ENCODE measurements at regions not wholly inside any gene's neighbourhood (a gene's known extent, or its start where the extent isn't known, plus 50 kb on each side); places are given as distances from the start of the nearest gene placed in this dataset.
A peak's percentile ranks its signal among the peaks of the same experiment; 100 is the strongest.

GRCh38 chr5:138647261-138647788, 72.1 kb upstream of the HSPA9 start:
- H2AFZ ChIP-seq (ENCODE audit: low read depth, low read length), result no peak overlapping the region
- H3K36me3 Mint-ChIP-seq (ENCODE audit: low read depth, unreplicated experiment), result no peaks in the 10 kb centered on the region
- TF ChIP-seq, protein P1, sequence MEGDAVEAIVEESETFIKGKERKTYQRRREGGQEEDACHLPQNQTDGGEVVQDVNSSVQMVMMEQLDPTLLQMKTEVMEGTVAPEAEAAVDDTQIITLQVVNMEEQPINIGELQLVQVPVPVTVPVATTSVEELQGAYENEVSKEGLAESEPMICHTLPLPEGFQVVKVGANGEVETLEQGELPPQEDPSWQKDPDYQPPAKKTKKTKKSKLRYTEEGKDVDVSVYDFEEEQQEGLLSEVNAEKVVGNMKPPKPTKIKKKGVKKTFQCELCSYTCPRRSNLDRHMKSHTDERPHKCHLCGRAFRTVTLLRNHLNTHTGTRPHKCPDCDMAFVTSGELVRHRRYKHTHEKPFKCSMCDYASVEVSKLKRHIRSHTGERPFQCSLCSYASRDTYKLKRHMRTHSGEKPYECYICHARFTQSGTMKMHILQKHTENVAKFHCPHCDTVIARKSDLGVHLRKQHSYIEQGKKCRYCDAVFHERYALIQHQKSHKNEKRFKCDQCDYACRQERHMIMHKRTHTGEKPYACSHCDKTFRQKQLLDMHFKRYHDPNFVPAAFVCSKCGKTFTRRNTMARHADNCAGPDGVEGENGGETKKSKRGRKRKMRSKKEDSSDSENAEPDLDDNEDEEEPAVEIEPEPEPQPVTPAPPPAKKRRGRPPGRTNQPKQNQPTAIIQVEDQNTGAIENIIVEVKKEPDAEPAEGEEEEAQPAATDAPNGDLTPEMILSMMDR (IDR thresholded peaks at IDR 0.05; ENCODE audit: insufficient read depth, low read depth, low read length), result no peak
- no peak for TF ChIP-seq EZH2 (IDR thresholded peaks at IDR 0.05; ENCODE audit: insufficient read depth, low read length)
- H3K27me3 Mint-ChIP-seq (ENCODE audit: low read depth, unreplicated experiment), result peaks cover 73% of the 10 kb centered on the region
- FAIRE-seq (no peak), DNase-seq (ENCODE audit: low read depth) (peak; percentile 50)
- H3K4me1 Mint-ChIP-seq (ENCODE audit: low read depth, unreplicated experiment), result peaks cover 4% of the 10 kb centered on the region
- no peak overlapping the region for H3K27ac Mint-ChIP-seq (ENCODE audit: unreplicated experiment)
- no peaks in the 10 kb centered on the region for H3K79me2 ChIP-seq (ENCODE audit: insufficient read depth, low read length)
- no peak overlapping the region for H3K4me3 ChIP-seq (ENCODE audit: insufficient read depth, low read depth, low read length)
- no peaks in the 10 kb centered on the region for H4K20me1 ChIP-seq (ENCODE audit: insufficient read depth, low read length)
- H3K27ac ChIP-seq (ENCODE audit: low read depth, low read length), result no peak overlapping the region
- peaks cover 5% of the 10 kb centered on the region for H3K4me1 ChIP-seq (ENCODE audit: insufficient read depth, low read length)
- peak overlapping the region; percentile 34 for H3K4me3 Mint-ChIP-seq (ENCODE audit: unreplicated experiment)
- H3K9ac ChIP-seq (ENCODE audit: low read length), result no peak overlapping the region
- H3K27me3 ChIP-seq (ENCODE audit: insufficient read depth, low read length), result peaks cover 26% of the 10 kb centered on the region
- no peaks in the 10 kb centered on the region for H3K9me3 ChIP-seq (ENCODE audit: insufficient read depth, low read depth, low read length)
- peaks cover 3% of the 10 kb centered on the region for H3K9me3 Mint-ChIP-seq (ENCODE audit: unreplicated experiment)
- peak overlapping the region; percentile 23 for H3K4me2 ChIP-seq (ENCODE audit: low read length)
- H3K36me3 ChIP-seq (ENCODE audit: insufficient read depth, low read length), result no peaks in the 10 kb centered on the region

DNA sequence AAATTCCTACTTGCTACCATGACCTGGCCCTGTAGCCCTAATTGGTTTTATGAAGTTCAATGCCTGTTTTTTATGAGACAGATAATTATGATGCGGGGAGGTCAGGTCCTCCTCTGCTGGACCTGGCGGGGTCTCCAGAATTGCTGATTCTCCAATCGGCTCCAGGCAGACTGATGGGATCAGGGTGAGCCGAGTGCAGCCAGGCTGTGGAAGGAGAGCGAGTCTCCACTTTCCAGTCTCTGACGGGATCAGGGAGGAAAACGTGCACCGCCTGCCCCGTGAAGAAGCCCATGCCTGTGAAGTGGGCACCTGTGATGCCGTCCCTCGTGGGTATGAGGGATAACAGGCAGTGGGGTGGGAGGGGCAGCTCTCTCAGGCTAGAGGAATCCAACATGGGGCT, 71.5 kb upstream of the HSPA9 start:
- peaks cover 71% of the 10 kb centered on the region for H3K27me3 Mint-ChIP-seq (ENCODE audit: low read depth, unreplicated experiment)
- no peak for FAIRE-seq
- Histone ChIP-seq H2AFZ (ENCODE audit: low read depth, low read length) (no peak overlapping the region), H4K20me1 (ENCODE audit: insufficient read depth, low read length) (no peaks in the 10 kb centered on the region), H3K36me3 (ENCODE audit: insufficient read depth, low read length) (no peaks in the 10 kb centered on the region), H3K4me2 (ENCODE audit: low read length) (no peak overlapping the region), H3K79me2 (ENCODE audit: insufficient read depth, low read length) (no peaks in the 10 kb centered on the region), H3K9me3 (ENCODE audit: insufficient read depth, low read depth, low read length) (no peaks in the 10 kb centered on the region), H3K4me1 (ENCODE audit: insufficient read depth, low read length) (peaks cover 5% of the 10 kb centered on the region), H3K27me3 (ENCODE audit: insufficient read depth, low read length) (peaks cover 23% of the 10 kb centered on the region), H3K4me3 (ENCODE audit: insufficient read depth, low read depth, low read length) (no peak overlapping the region), H3K27ac (ENCODE audit: low read depth, low read length) (no peak overlapping the region), H3K9ac (ENCODE audit: low read length) (no peak overlapping the region)
- H3K27ac Mint-ChIP-seq (ENCODE audit: unreplicated experiment), result no peak overlapping the region
- TF ChIP-seq EZH2 (IDR thresholded peaks at IDR 0.05; ENCODE audit: insufficient read depth, low read length), result no peak
- TF ChIP-seq, protein P1 (IDR thresholded peaks at IDR 0.05; ENCODE audit: insufficient read depth, low read depth, low read length), result no peak
- H3K4me1 Mint-ChIP-seq (ENCODE audit: low read depth, unreplicated experiment), result peaks cover 4% of the 10 kb centered on the region
- no peaks in the 10 kb centered on the region for H3K36me3 Mint-ChIP-seq (ENCODE audit: low read depth, unreplicated experiment)
- DNase-seq (ENCODE audit: low read depth), result no peak
- peaks cover 2% of the 10 kb centered on the region for H3K9me3 Mint-ChIP-seq (ENCODE audit: unreplicated experiment)
- H3K4me3 Mint-ChIP-seq (ENCODE audit: unreplicated experiment), result no peak overlapping the region

GRCh38 chr5:138645778-138646575, 70.8 kb upstream of the HSPA9 start:
- Histone ChIP-seq H3K27me3 (ENCODE audit: insufficient read depth, low read length) (peaks cover 22% of the 10 kb centered on the region), H3K9ac (ENCODE audit: low read length) (no peak overlapping the region), H3K4me3 (ENCODE audit: insufficient read depth, low read depth, low read length) (no peak overlapping the region), H2AFZ (ENCODE audit: low read depth, low read length) (no peak overlapping the region), H3K4me2 (ENCODE audit: low read length) (no peak overlapping the region), H4K20me1 (ENCODE audit: insufficient read depth, low read length) (no peaks in the 10 kb centered on the region), H3K36me3 (ENCODE audit: insufficient read depth, low read length) (no peaks in the 10 kb centered on the region), H3K9me3 (ENCODE audit: insufficient read depth, low read depth, low read length) (no peaks in the 10 kb centered on the region), H3K79me2 (ENCODE audit: insufficient read depth, low read length) (no peaks in the 10 kb centered on the region), H3K4me1 (ENCODE audit: insufficient read depth, low read length) (peaks cover 5% of the 10 kb centered on the region), H3K27ac (ENCODE audit: low read depth, low read length) (no peak overlapping the region)
- Mint-ChIP-seq H3K4me3 (ENCODE audit: unreplicated experiment) (no peak overlapping the region), H3K36me3 (ENCODE audit: low read depth, unreplicated experiment) (no peaks in the 10 kb centered on the region), H3K9me3 (ENCODE audit: unreplicated experiment) (no peaks in the 10 kb centered on the region), H3K27me3 (ENCODE audit: low read depth, unreplicated experiment) (peaks cover 68% of the 10 kb centered on the region), H3K4me1 (ENCODE audit: low read depth, unreplicated experiment) (peaks cover 4% of the 10 kb centered on the region), H3K27ac (ENCODE audit: unreplicated experiment) (no peak overlapping the region)
- FAIRE-seq (no peak), DNase-seq (ENCODE audit: low read depth) (no peak)
- no peak for TF ChIP-seq EZH2 (IDR thresholded peaks at IDR 0.05; ENCODE audit: insufficient read depth, low read length)
- TF ChIP-seq, protein P1 (IDR thresholded peaks at IDR 0.05; ENCODE audit: insufficient read depth, low read depth, low read length), result no peak
